Lower lobe of right lung (tissue), 2 donors: ENCODE measurements at regions not wholly inside any gene's neighbourhood (a gene's known extent, or its start where the extent isn't known, plus 50 kb on each side); places are given as distances from the start of the nearest gene placed in this dataset.

Experiments
- ATAC-seq, 2 donors: fragments of 200-7000 bp; cut with Tn5 transposase; one replicate each; pipeline ENCODE4 v1.9.1; 2020 to 2022; ENCODE audit warnings: mild to moderate bottlenecking in 2 of 2, moderate library complexity in 2 of 2
- DNase-seq: peaks from one replicate; pipeline ENCODE4 v3.0.0-alpha.2; 2020
- H3K27ac ChIP-seq: fragments of 200-600 bp; one replicate; pipeline ENCODE4 v1.8.0; 2022
- H3K27me3 ChIP-seq: fragments of 200-600 bp; one replicate; pipeline ENCODE4 v1.8.0; 2022; ENCODE audit warnings: low read depth
- H3K36me3 ChIP-seq: fragments of 200-600 bp; one replicate; pipeline ENCODE4 v1.8.0; 2022; ENCODE audit warnings: mild to moderate bottlenecking
- H3K4me1 ChIP-seq: fragments of 200-600 bp; one replicate; pipeline ENCODE4 v1.8.0; 2022
- H3K4me3 ChIP-seq: fragments of 200-600 bp; one replicate; pipeline ENCODE4 v1.8.0; 2022; ENCODE audit warnings: mild to moderate bottlenecking
- H3K9me3 ChIP-seq: fragments of 200-600 bp; one replicate; pipeline ENCODE4 v1.8.0; 2022
- CTCF ChIP-seq: fragments of 200-600 bp; IDR thresholded peaks from one replicate; pipeline ENCODE4 v1.8.0; 2022; ENCODE audit warnings: antibody characterized with exemption, mild to moderate bottlenecking
- intact Hi-C: fragments of 100-400 bp; cut with DNase I; formaldehyde crosslinking; loops from one replicate; pipeline ENCODE4 v1.11.0; 2022
- donor health status: DM: no; HTN: yes; CAD: no; lungs with severe emphysema.

GRCh38 chr16:79893445-79893844, 292.9 kb upstream of the MAF start:
- ATAC-seq, result no peak
- intact Hi-C loops, result no loop called here
- TF ChIP-seq CTCF, result no peak

GRCh38 chr16:79892278-79892677, 291.7 kb upstream of the MAF start:
- no peaks in the 10 kb centered on the region for H3K4me1 ChIP-seq
- intact Hi-C loops, result no loop called here
- no peak overlapping the region for H3K27ac ChIP-seq
- ATAC-seq (no peak), DNase-seq (no peak)
- no peak for TF ChIP-seq CTCF
- no peaks in the 10 kb centered on the region for H3K27me3 ChIP-seq
- H3K4me3 ChIP-seq, result no peak overlapping the region
- H3K36me3 ChIP-seq, result no peaks in the 10 kb centered on the region
- no peaks in the 10 kb centered on the region for H3K9me3 ChIP-seq

More at GRCh38 chr16:79893445-79893844, 292.9 kb upstream of the MAF start:
- H3K27ac ChIP-seq, result no peak overlapping the region
- no peaks in the 10 kb centered on the region for H3K9me3 ChIP-seq
- no peak overlapping the region for H3K4me3 ChIP-seq
- no peaks in the 10 kb centered on the region for H3K4me1 ChIP-seq
- no peaks in the 10 kb centered on the region for H3K27me3 ChIP-seq
- DNase-seq, result no peak
- H3K36me3 ChIP-seq, result no peaks in the 10 kb centered on the region

- Histone ChIP-seq H3K4me3 (no peak overlapping the region), H3K36me3 (no peaks in the 10 kb centered on the region), H3K27ac (no peak overlapping the region), H3K4me1 (no peaks in the 10 kb centered on the region), H3K27me3 (no peaks in the 10 kb centered on the region), H3K9me3 (no peaks in the 10 kb centered on the region)
- intact Hi-C loops, result no loop called here
- TF ChIP-seq CTCF, result no peak
- ATAC-seq (no peak), DNase-seq (no peak)
Measured at GRCh38 chr16:79891458-79891857, 290.9 kb upstream of the MAF start.

- Histone ChIP-seq H3K36me3 (no peaks in the 10 kb centered on the region), H3K9me3 (no peaks in the 10 kb centered on the region), H3K27ac (no peak overlapping the region), H3K4me1 (no peaks in the 10 kb centered on the region), H3K27me3 (no peaks in the 10 kb centered on the region), H3K4me3 (no peak overlapping the region)
- intact Hi-C loops, result no loop called here
- ATAC-seq, result no peak
- no peak for TF ChIP-seq CTCF
- no peak for DNase-seq
Measured at GRCh38 chr16:79887541-79888540, 287.3 kb upstream of the MAF start.

GRCh38 chr16:79885320-79885719, 284.8 kb upstream of the MAF start:
- no peaks in the 10 kb centered on the region for H3K36me3 ChIP-seq
- DNase-seq (no peak), ATAC-seq (no peak)
- H3K4me1 ChIP-seq, result no peaks in the 10 kb centered on the region
- H3K27ac ChIP-seq, result no peak overlapping the region
- no peaks in the 10 kb centered on the region for H3K9me3 ChIP-seq
- intact Hi-C loops, result no loop called here
- no peak overlapping the region for H3K4me3 ChIP-seq
- no peaks in the 10 kb centered on the region for H3K27me3 ChIP-seq
- TF ChIP-seq CTCF, result no peak
